ENCODE measurements at regions not wholly inside any gene's neighbourhood (a gene's known extent, or its start where the extent isn't known, plus 50 kb on each side); places are given as distances from the start of the nearest gene placed in this dataset.

DNA sequence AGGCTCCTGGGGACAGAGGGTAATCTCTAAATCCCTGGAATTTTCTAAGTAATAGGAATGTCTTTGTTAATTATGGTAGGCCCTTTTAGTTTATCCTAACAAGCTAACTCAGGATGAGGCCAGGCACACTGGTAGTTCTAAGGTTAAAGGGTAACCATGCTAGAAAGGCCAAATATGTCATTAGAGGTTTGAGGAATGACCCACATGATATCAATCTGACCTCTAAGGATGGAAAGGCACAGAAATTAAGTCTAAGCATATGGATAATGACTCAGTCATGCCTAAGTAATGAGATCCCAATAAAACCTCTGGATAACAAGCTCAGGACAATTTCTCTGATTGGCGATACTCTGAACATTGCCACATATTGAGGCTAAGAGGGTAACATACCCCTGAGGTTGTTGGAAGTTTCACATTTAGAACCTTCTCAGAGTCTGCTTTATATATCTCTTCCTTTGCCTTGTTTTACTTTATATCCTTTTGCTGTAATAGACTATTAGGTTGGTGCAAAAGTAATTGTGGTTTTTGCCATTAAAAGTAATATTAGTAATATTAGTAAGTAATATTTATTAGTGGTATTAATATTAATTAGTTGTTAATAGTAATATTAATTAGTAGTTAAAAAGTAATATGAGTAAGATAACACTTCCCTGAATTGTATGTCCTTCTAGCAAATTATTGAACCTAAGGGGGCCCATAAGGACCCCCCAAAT lies 806.3 kb upstream of the GCFC2 start:
- Histone ChIP-seq H3K4me3 (ENCODE audit: low read length, poor library complexity, severe bottlenecking) (no peak overlapping the region), H3K27me3 (ENCODE audit: insufficient read depth, low read length, poor library complexity, severe bottlenecking) (no peaks in the 10 kb centered on the region), H4K20me1 (ENCODE audit: insufficient read depth, low read length, poor library complexity, severe bottlenecking) (no peaks in the 10 kb centered on the region), H3K79me2 (ENCODE audit: insufficient read depth, low read length) (no peaks in the 10 kb centered on the region), H3K4me2 (ENCODE audit: low read depth, low read length, poor library complexity, severe bottlenecking) (no peak overlapping the region), H3K9me3 (ENCODE audit: insufficient read depth, low read depth, low read length) (no peaks in the 10 kb centered on the region), H2AFZ (ENCODE audit: low read length) (no peak overlapping the region), H3F3A (ENCODE audit: low read depth) (no peaks in the 10 kb centered on the region), H3K9ac (ENCODE audit: low read depth, low read length, poor library complexity, severe bottlenecking) (no peak overlapping the region), H3K4me1 (ENCODE audit: insufficient read depth, low read length, poor library complexity, severe bottlenecking) (no peaks in the 10 kb centered on the region), H3K36me3 (ENCODE audit: insufficient read depth, low read length) (no peaks in the 10 kb centered on the region), H3K9me2 (replicated peaks; ENCODE audit: low read depth, low read length) (no peaks in the 10 kb centered on the region)
- TF ChIP-seq CTCF (conservative IDR thresholded peaks at IDR 0.05; ENCODE audit: low read length) (no peak), EZH2phosphoT487 (IDR thresholded peaks at IDR 0.05; ENCODE audit: borderline replicate concordance) (no peak)

DNA sequence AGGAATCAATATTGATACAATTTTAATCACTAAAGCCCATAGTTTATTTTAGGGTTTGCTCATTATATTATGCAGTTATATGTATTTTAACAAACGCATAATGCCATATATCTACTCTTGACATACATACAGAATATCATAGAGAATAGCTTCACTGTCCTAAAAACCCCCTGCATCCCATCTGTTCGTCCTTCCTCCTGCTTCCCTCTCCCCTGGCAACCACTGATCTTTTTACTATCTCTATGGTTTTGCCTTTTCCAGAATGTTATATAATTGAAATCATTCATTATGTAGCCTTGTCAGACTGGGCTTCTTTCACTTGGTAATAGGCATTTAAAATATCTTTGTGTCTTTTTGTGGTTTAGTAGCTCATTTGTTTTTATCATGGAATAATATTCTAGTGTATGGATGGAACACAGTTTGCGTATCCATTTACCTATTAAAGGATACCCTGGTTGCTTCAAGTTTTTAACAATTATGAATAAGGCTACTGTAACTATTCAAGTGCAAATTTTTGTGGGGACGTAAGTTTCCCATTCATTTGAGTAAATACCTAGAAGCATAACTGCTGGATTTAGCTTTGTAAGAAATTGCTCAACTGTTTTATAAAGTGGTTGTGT lies 801.6 kb upstream of the GCFC2 start:
- Histone ChIP-seq H3K9me2 (replicated peaks; ENCODE audit: low read depth, low read length) (no peaks in the 10 kb centered on the region), H3F3A (ENCODE audit: low read depth) (no peaks in the 10 kb centered on the region), H3K79me2 (ENCODE audit: insufficient read depth, low read length) (no peaks in the 10 kb centered on the region), H2AFZ (ENCODE audit: low read length) (no peak overlapping the region), H3K4me1 (ENCODE audit: insufficient read depth, low read length, poor library complexity, severe bottlenecking) (no peaks in the 10 kb centered on the region), H4K20me1 (ENCODE audit: insufficient read depth, low read length, poor library complexity, severe bottlenecking) (no peaks in the 10 kb centered on the region), H3K36me3 (ENCODE audit: insufficient read depth, low read length) (no peaks in the 10 kb centered on the region), H3K4me3 (ENCODE audit: low read length, poor library complexity, severe bottlenecking) (no peak overlapping the region), H3K4me2 (ENCODE audit: low read depth, low read length, poor library complexity, severe bottlenecking) (no peak overlapping the region), H3K9me3 (ENCODE audit: insufficient read depth, low read depth, low read length) (no peaks in the 10 kb centered on the region), H3K9ac (ENCODE audit: low read depth, low read length, poor library complexity, severe bottlenecking) (no peak overlapping the region), H3K27me3 (ENCODE audit: insufficient read depth, low read length, poor library complexity, severe bottlenecking) (no peaks in the 10 kb centered on the region)
- TF ChIP-seq EZH2phosphoT487 (IDR thresholded peaks at IDR 0.05; ENCODE audit: borderline replicate concordance) (no peak), CTCF (conservative IDR thresholded peaks at IDR 0.05; ENCODE audit: low read length) (no peak)

- Histone ChIP-seq H3K9me2 (replicated peaks; ENCODE audit: low read depth, low read length) (no peaks in the 10 kb centered on the region), H3F3A (ENCODE audit: low read depth) (no peaks in the 10 kb centered on the region), H3K4me3 (ENCODE audit: low read length, poor library complexity, severe bottlenecking) (no peak overlapping the region), H3K4me1 (ENCODE audit: insufficient read depth, low read length, poor library complexity, severe bottlenecking) (no peaks in the 10 kb centered on the region), H3K36me3 (ENCODE audit: insufficient read depth, low read length) (no peaks in the 10 kb centered on the region), H3K79me2 (ENCODE audit: insufficient read depth, low read length) (no peaks in the 10 kb centered on the region), H3K4me2 (ENCODE audit: low read depth, low read length, poor library complexity, severe bottlenecking) (no peak overlapping the region), H3K27me3 (ENCODE audit: insufficient read depth, low read length, poor library complexity, severe bottlenecking) (no peaks in the 10 kb centered on the region), H3K9me3 (ENCODE audit: insufficient read depth, low read depth, low read length) (no peaks in the 10 kb centered on the region), H3K9ac (ENCODE audit: low read depth, low read length, poor library complexity, severe bottlenecking) (no peak overlapping the region), H2AFZ (ENCODE audit: low read length) (no peak overlapping the region), H4K20me1 (ENCODE audit: insufficient read depth, low read length, poor library complexity, severe bottlenecking) (no peaks in the 10 kb centered on the region)
- TF ChIP-seq EZH2phosphoT487 (IDR thresholded peaks at IDR 0.05; ENCODE audit: borderline replicate concordance) (no peak), CTCF (conservative IDR thresholded peaks at IDR 0.05; ENCODE audit: low read length) (no peak)
These were observed 795.8 kb upstream of the GCFC2 start for GRCh38 chr2:76506538-76506937.
